Fibroblast of lung (primary cell): ENCODE measurements at regions not wholly inside any gene's neighbourhood (a gene's known extent, or its start where the extent isn't known, plus 50 kb on each side); places are given as distances from the start of the nearest gene placed in this dataset.

Experiments
- DNase-seq, 2 donors: peaks; one replicate each; pipeline versions ENCODE4 v3.0.0 to v3.0.0-alpha.2; 2010; ENCODE audit warnings: low read depth in 2 of 2
- H2AFZ ChIP-seq: 2 replicates; pipeline ENCODE4 v1.5.1; 2012; ENCODE audit warnings: low read length, control low read depth, inconsistent platforms
- H3K27ac ChIP-seq: 2 replicates; pipeline ENCODE4 v1.5.1; 2011; ENCODE audit warnings: low read length, control low read depth; ENCODE audit not compliant: insufficient read depth
- H3K27me3 ChIP-seq: 2 replicates; pipeline ENCODE4 v1.5.1; 2011; ENCODE audit warnings: mild to moderate bottlenecking, low read length; ENCODE audit not compliant: control insufficient read depth, insufficient read depth
- H3K36me3 ChIP-seq: 2 replicates; pipeline ENCODE4 v1.5.1; 2011; ENCODE audit warnings: low read length; ENCODE audit not compliant: control insufficient read depth, insufficient read depth
- H3K4me1 ChIP-seq: 2 replicates; pipeline ENCODE4 v1.5.1; 2011; ENCODE audit warnings: low read length; ENCODE audit not compliant: control insufficient read depth, insufficient read depth; ENCODE audit errors: extremely low read depth
- H3K4me2 ChIP-seq: 2 replicates; pipeline ENCODE4 v1.5.1; 2011; ENCODE audit warnings: low read length, control low read depth; ENCODE audit not compliant: insufficient read depth; ENCODE audit errors: extremely low read depth
- H3K4me3 ChIP-seq, 4 experiments: fragments of 200-600 bp in 1 of 4; sonication (generic) in 1 of 4; replicated peaks in 1 of 4; 2 replicates each; pipeline ENCODE4 v1.5.1; 2011 to 2016; ENCODE audit warnings: low read length in 4 of 4, low read depth in 3 of 4, mild to moderate bottlenecking in 3 of 4, control low read depth in 2 of 4, inconsistent platforms in 1 of 4, mixed read lengths in 1 of 4; ENCODE audit not compliant: insufficient read depth in 1 of 4; ENCODE audit errors: control extremely low read depth in 1 of 4
- H3K79me2 ChIP-seq: 2 replicates; pipeline ENCODE4 v1.5.1; 2012; ENCODE audit warnings: mild to moderate bottlenecking, low read length, inconsistent platforms; ENCODE audit not compliant: control insufficient read depth, insufficient read depth
- H3K9ac ChIP-seq: 2 replicates; pipeline ENCODE4 v1.5.1; 2011; ENCODE audit warnings: mild to moderate bottlenecking, low read length, control low read depth; ENCODE audit not compliant: insufficient read depth
- H3K9me3 ChIP-seq: 2 replicates; pipeline ENCODE4 v1.5.1; 2012; ENCODE audit warnings: low read depth, low read length; ENCODE audit not compliant: control insufficient read depth, insufficient read depth
- H4K20me1 ChIP-seq: 2 replicates; pipeline ENCODE4 v1.5.1; 2011; ENCODE audit warnings: low read length; ENCODE audit not compliant: control insufficient read depth, insufficient read depth; ENCODE audit errors: extremely low read depth
- EZH2 ChIP-seq: IDR thresholded peaks from 2 replicates; pipeline ENCODE4 v1.5.1; 2012; ENCODE audit warnings: low read length, control low read depth, mild to moderate bottlenecking; ENCODE audit errors: missing control alignments
- TF ChIP-seq, protein P1 (sequence below), 2 donors: IDR thresholded peaks in 1 of 2; conservative IDR thresholded peaks in 1 of 2; 1 replicate in 1 of 2; 2 replicates in 1 of 2; pipeline ENCODE4 v1.5.1; 2011 to 2012; ENCODE audit warnings: low read length in 2 of 2, control low read depth in 1 of 2, inconsistent platforms in 1 of 2, low read depth in 1 of 2, mild to moderate bottlenecking in 1 of 2

GRCh38 chr4:180674619-180675358 is 1568.4 kb upstream of the TENM3 start:
- Histone ChIP-seq H3K27me3 (no peaks in the 10 kb centered on the region), H3K9ac (no peak overlapping the region), H3K27ac (no peak overlapping the region), H2AFZ (no peak overlapping the region), H4K20me1 (no peaks in the 10 kb centered on the region), H3K36me3 (no peaks in the 10 kb centered on the region), H3K4me2 (no peak overlapping the region), H3K79me2 (no peaks in the 10 kb centered on the region), H3K4me1 (no peaks in the 10 kb centered on the region), H3K9me3 (no peaks in the 10 kb centered on the region), H3K4me3 (no peak overlapping the region)
- TF ChIP-seq, protein P1, sequence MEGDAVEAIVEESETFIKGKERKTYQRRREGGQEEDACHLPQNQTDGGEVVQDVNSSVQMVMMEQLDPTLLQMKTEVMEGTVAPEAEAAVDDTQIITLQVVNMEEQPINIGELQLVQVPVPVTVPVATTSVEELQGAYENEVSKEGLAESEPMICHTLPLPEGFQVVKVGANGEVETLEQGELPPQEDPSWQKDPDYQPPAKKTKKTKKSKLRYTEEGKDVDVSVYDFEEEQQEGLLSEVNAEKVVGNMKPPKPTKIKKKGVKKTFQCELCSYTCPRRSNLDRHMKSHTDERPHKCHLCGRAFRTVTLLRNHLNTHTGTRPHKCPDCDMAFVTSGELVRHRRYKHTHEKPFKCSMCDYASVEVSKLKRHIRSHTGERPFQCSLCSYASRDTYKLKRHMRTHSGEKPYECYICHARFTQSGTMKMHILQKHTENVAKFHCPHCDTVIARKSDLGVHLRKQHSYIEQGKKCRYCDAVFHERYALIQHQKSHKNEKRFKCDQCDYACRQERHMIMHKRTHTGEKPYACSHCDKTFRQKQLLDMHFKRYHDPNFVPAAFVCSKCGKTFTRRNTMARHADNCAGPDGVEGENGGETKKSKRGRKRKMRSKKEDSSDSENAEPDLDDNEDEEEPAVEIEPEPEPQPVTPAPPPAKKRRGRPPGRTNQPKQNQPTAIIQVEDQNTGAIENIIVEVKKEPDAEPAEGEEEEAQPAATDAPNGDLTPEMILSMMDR (conservative IDR thresholded peaks at IDR 0.05 in 1 of 2, IDR thresholded peaks at IDR 0.05 in 1 of 2; ENCODE audit: low read depth in 1 of 2, low read length in 2 of 2): no peak
- TF ChIP-seq EZH2: no peak
- DNase-seq: no peak

- DNase-seq: no peak
- Histone ChIP-seq H3K4me1 (no peaks in the 10 kb centered on the region), H3K27ac (no peak overlapping the region), H4K20me1 (no peaks in the 10 kb centered on the region), H3K9me3 (no peaks in the 10 kb centered on the region), H3K36me3 (no peaks in the 10 kb centered on the region), H3K9ac (no peak overlapping the region), H3K4me2 (no peak overlapping the region), H2AFZ (no peak overlapping the region), H3K79me2 (no peaks in the 10 kb centered on the region), H3K4me3 (no peak overlapping the region), H3K27me3 (no peaks in the 10 kb centered on the region)
- TF ChIP-seq EZH2: no peak
- TF ChIP-seq, protein P1 (conservative IDR thresholded peaks at IDR 0.05 in 1 of 2, IDR thresholded peaks at IDR 0.05 in 1 of 2; ENCODE audit: low read depth in 1 of 2, low read length in 2 of 2): no peak
Measured at GRCh38 chr4:180675359-180675650, 1567.9 kb upstream of the TENM3 start.

DNA sequence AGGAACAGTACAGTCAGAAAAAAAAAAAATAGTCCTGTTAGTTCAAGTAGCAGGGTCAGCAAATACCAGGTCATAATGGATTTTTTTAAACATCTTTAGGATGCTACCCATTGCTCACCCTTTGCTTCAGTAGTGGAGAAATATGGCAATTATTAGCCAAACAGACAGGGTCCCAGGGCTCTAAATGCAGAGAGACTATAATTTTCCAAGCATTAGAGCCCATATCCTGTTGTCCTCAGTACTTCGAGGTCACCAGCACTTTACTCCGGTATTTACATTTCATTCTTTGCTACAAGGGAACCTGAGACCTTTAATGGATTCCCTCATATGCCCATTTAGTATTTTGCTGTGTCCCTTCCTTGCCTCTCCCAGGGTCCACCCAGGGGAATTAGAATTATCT is 1562.9 kb upstream of the TENM3 start:
- Histone ChIP-seq H3K36me3 (no peaks in the 10 kb centered on the region), H3K27ac (no peak overlapping the region), H2AFZ (no peak overlapping the region), H3K9me3 (no peaks in the 10 kb centered on the region), H3K9ac (no peak overlapping the region), H3K4me2 (no peak overlapping the region), H3K79me2 (no peaks in the 10 kb centered on the region), H4K20me1 (no peaks in the 10 kb centered on the region), H3K27me3 (no peaks in the 10 kb centered on the region), H3K4me3 (no peak overlapping the region), H3K4me1 (no peaks in the 10 kb centered on the region)
- DNase-seq: no peak
- TF ChIP-seq EZH2: no peak
- TF ChIP-seq, protein P1 (conservative IDR thresholded peaks at IDR 0.05 in 1 of 2, IDR thresholded peaks at IDR 0.05 in 1 of 2; ENCODE audit: low read depth in 1 of 2, low read length in 2 of 2): no peak
